ENCODE measurements at regions not wholly inside any gene's neighbourhood (a gene's known extent, or its start where the extent isn't known, plus 50 kb on each side); places are given as distances from the start of the nearest gene placed in this dataset.

DNA sequence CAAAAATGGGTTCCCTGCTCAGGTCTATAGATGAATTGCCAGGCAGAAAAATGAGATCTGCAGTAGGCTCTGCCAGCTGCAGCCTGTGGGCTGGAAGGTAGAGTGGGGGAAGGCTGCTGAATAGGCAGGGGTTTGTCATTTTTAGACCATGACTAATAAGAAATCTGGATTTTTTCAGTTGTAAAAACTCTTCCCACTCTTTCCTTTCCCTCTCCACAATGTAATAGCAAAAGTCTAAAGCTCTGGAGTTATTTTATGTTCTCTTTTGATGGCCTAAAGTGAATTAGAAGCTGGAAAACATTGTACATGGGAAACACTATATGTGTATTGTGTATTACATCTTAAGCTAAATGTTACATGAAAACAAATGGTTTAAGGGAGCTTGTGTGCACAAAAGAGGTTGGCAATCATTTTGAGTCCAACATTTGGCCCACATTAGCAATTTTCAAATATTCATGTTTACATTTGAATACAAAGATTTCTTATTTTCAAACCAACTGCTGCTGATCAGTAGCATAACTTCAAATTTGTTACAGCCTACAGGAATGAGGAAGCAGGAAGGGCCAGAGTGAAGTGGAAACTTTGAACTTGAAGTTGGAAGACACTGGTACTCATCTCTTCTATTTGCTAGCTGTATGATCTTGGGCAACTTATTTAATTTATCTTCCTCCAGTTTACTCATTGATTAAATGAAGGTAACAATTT lies 407.1 kb downstream of the SLC4A3 start:
- intact Hi-C loops (cut with DNase I; ENCODE audit: low total_unique reads) (no loop called here), in situ Hi-C loops (cut with MboI; ENCODE audit: low pct_ligation_motif_present in 1 of 4, low pct_unique_long_range_greater_than_20kb in 1 of 4, low sequenced_read_pairs in 3 of 4) (no loop called here)
- TF ChIP-seq CTCF (IDR thresholded peaks at IDR 0.05) = no peak
- no peak for TF ChIP-seq POLR2AphosphoS5 (IDR thresholded peaks at IDR 0.05)
- TF ChIP-seq EP300 (IDR thresholded peaks at IDR 0.05; ENCODE audit: low read depth) = no peak
- no peak for TF ChIP-seq POLR2A (IDR thresholded peaks at IDR 0.05)
- H3K27ac ChIP-seq = no peak overlapping the region
- H3K9me3 ChIP-seq = no peaks in the 10 kb centered on the region
- H3K36me3 ChIP-seq = no peaks in the 10 kb centered on the region
- no peaks in the 10 kb centered on the region for H3K27me3 ChIP-seq
- H3K4me1 ChIP-seq = no peaks in the 10 kb centered on the region
- no peak overlapping the region for H3K4me3 ChIP-seq
- DNase-seq = no peak

GRCh38 chr2:220036431-220036830 lies 409.0 kb downstream of the SLC4A3 start:
- Histone ChIP-seq H3K27ac (no peak overlapping the region), H3K4me3 (no peak overlapping the region), H3K4me1 (no peaks in the 10 kb centered on the region), H3K36me3 (no peaks in the 10 kb centered on the region), H3K27me3 (no peaks in the 10 kb centered on the region), H3K9me3 (no peaks in the 10 kb centered on the region)
- intact Hi-C loops (cut with DNase I; ENCODE audit: low total_unique reads) (no loop called here), in situ Hi-C loops (cut with MboI; ENCODE audit: low pct_ligation_motif_present in 1 of 4, low pct_unique_long_range_greater_than_20kb in 1 of 4, low sequenced_read_pairs in 3 of 4) (no loop called here)
- DNase-seq = no peak
- TF ChIP-seq POLR2AphosphoS5 (IDR thresholded peaks at IDR 0.05) (no peak), CTCF (IDR thresholded peaks at IDR 0.05) (no peak), POLR2A (IDR thresholded peaks at IDR 0.05) (no peak), EP300 (IDR thresholded peaks at IDR 0.05; ENCODE audit: low read depth) (no peak)

GRCh38 chr2:220040346-220040745 lies 412.9 kb downstream of the SLC4A3 start:
- Histone ChIP-seq H3K9me3 (no peaks in the 10 kb centered on the region), H3K27me3 (no peaks in the 10 kb centered on the region), H3K4me3 (no peak overlapping the region), H3K27ac (no peak overlapping the region), H3K4me1 (no peaks in the 10 kb centered on the region), H3K36me3 (no peaks in the 10 kb centered on the region)
- intact Hi-C loops (cut with DNase I; ENCODE audit: low total_unique reads) = no loop called here
- WGBS, 2 donors (ENCODE audit: low coverage in 1 of 2) = 81 to 100% methylated on average over 3 to 5 of the region's 5 CpGs
- DNase-seq = no peak
- TF ChIP-seq POLR2AphosphoS5 (IDR thresholded peaks at IDR 0.05) (no peak), POLR2A (IDR thresholded peaks at IDR 0.05) (no peak), EP300 (IDR thresholded peaks at IDR 0.05; ENCODE audit: low read depth) (no peak), CTCF (IDR thresholded peaks at IDR 0.05) (no peak)
- in situ Hi-C loops (cut with MboI; ENCODE audit: low pct_ligation_motif_present in 1 of 4, low pct_unique_long_range_greater_than_20kb in 1 of 4, low sequenced_read_pairs in 3 of 4) = no loop called here

DNA sequence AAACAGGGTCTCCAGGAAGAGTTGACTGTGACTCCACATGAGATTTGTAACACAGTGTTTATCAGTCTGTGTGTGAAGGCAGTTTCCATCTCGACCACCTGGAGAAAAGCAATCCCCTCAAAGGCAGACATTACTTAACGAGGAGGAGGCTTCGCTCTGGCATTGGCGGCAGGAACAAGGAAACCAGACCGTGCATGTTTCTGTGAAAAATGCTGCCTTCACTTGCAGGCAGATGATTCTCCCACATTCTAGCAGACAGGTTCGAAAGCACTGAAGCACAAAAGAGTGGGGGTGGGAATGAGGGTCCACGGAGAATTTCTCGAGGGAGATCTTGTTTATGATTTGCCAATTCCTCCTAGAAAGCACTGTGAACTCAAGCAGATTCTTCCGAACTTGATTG lies 414.0 kb downstream of the SLC4A3 start:
- H3K27ac ChIP-seq = no peak overlapping the region
- H3K4me1 ChIP-seq = no peaks in the 10 kb centered on the region
- in situ Hi-C loops (cut with MboI; ENCODE audit: low pct_ligation_motif_present in 1 of 4, low pct_unique_long_range_greater_than_20kb in 1 of 4, low sequenced_read_pairs in 3 of 4) = no loop called here
- no peak overlapping the region for H3K4me3 ChIP-seq
- WGBS, 2 donors (ENCODE audit: low coverage in 1 of 2) = 49 to 59% methylated on average over 3 to 9 of the region's 9 CpGs
- H3K9me3 ChIP-seq = no peaks in the 10 kb centered on the region
- TF ChIP-seq POLR2A (IDR thresholded peaks at IDR 0.05) (no peak), CTCF (IDR thresholded peaks at IDR 0.05) (no peak)
- H3K27me3 ChIP-seq = no peaks in the 10 kb centered on the region
- intact Hi-C loops (cut with DNase I; ENCODE audit: low total_unique reads) = no loop called here
- no peaks in the 10 kb centered on the region for H3K36me3 ChIP-seq
- no peak for DNase-seq

Measured in transverse colon (tissue), 4 donors.